Pancreas (tissue), 10 donors: ENCODE measurements at regions not wholly inside any gene's neighbourhood (a gene's known extent, or its start where the extent isn't known, plus 50 kb on each side); places are given as distances from the start of the nearest gene placed in this dataset.
A peak's percentile ranks its signal among the peaks of the same experiment; 100 is the strongest.

ENCODE experiments used
- ATAC-seq, 4 donors: fragments of 200-7000 bp; cut with Tn5 transposase; one replicate each; pipeline versions ENCODE4 v1.8.0 to v1.9.1; 2020; ENCODE audit warnings: mild to moderate bottlenecking in 4 of 4, moderate library complexity in 4 of 4
- DNase-seq, 6 donors: peaks; one replicate each; pipeline ENCODE4 v3.0.0-alpha.2; 2020
- FAIRE-seq: peaks from 2 replicates; lab custom pipeline; 2012; peaks lifted over from hg19 to GRCh38; lab: Jason Lieb, UNC
- H3K27ac ChIP-seq, 4 donors: fragments of 200-600 bp; sonication (generic); 1 replicate in 3 of 4; 2 replicates in 1 of 4; pipeline versions ENCODE4 v1.5.0 to v1.8.0; 2020
- H3K27me3 ChIP-seq, 4 donors: fragments of 200-600 bp; one replicate each; pipeline ENCODE4 v1.8.0; 2021
- H3K36me3 ChIP-seq, 3 donors: fragments of 200-600 bp; sonication (generic) in 1 of 3; one replicate each; pipeline versions ENCODE4 v1.5.0 to v1.8.0; 2020 to 2021
- H3K4me1 ChIP-seq, 3 donors: fragments of 200-600 bp; one replicate each; pipeline ENCODE4 v1.8.0; 2021
- H3K4me3 ChIP-seq, 4 donors: fragments of 200-600 bp; sonication (generic) in 2 of 4; one replicate each; pipeline versions ENCODE4 v1.5.0 to v1.8.0; 2020 to 2021
- H3K9me3 ChIP-seq, 4 donors: fragments of 200-600 bp; one replicate each; pipeline ENCODE4 v1.8.0; 2021
- CTCF ChIP-seq, 4 donors: fragments of 200-600 bp; sonication (generic) in 3 of 4; IDR thresholded peaks; one replicate each; pipeline versions ENCODE4 v1.5.0 to v1.8.0; 2021; ENCODE audit warnings: antibody characterized with exemption in 4 of 4
- WGBS, 2 donors: extraction: QIAGEN DNeasy Blood & Tissue Kit; methylation state at CpG; one replicate each; pipeline ENCODE4 v1.1.7; 2013; 5-methylcytosine and 5-hydroxymethylcytosine counted together
- intact Hi-C, 3 donors: fragments of 100-400 bp; cut with DNase I; formaldehyde crosslinking; loops; one replicate each; pipeline versions ENCODE4 v1.11.1 to v1.14.2; 2022
- donor health status: healthy with polysubstance abuse.
- donor health status: DM: no; HTN: no; CAD: no; lungs with moderate emphysema.
- donor health status: DM: no; HTN: no; CAD: no.
- donor health status: control.
- donor health status: control.
- donor health status: Bipolar disorder and iron deficiency.
- donor health status: DM: yes; HTN: yes; CAD: no.
- donor health status: DM: no; HTN: no; CAD: no.
- donor health status: DM: no; HTN: no; CAD: no.
- donor health status: DM: yes; HTN: yes; CAD: no.

GRCh38 chr3:168342946-168343850, 247.5 kb upstream of the GOLIM4 start:
- peak in 1 of 4 donors; percentile 55 for ATAC-seq
- Histone ChIP-seq H3K36me3 (no peaks in the 10 kb centered on the region), H3K27me3 (no peaks in the 10 kb centered on the region), H3K4me3 (no peak overlapping the region), H3K9me3 (no peaks in the 10 kb centered on the region), H3K4me1 (peaks cover 14 to 22% (median 19%) of the 10 kb centered on the region in 3 donors), H3K27ac (no peak overlapping the region)
- intact Hi-C loops: no loop called here
- FAIRE-seq: no peak
- WGBS, 2 donors: 46 to 47% methylated on average over 9 of the region's 9 CpGs
- TF ChIP-seq CTCF (IDR thresholded peaks at IDR 0.05): no peak
- no peak for DNase-seq

- FAIRE-seq: no peak
- H3K27me3 ChIP-seq: no peaks in the 10 kb centered on the region
- no peaks in the 10 kb centered on the region for H3K36me3 ChIP-seq
- no peak for DNase-seq
- peak in 3 of 4 donors; percentile 69 to 74 (median 69) for ATAC-seq
- peaks cover 14 to 22% (median 19%) of the 10 kb centered on the region in 3 donors for H3K4me1 ChIP-seq
- H3K27ac ChIP-seq: no peak overlapping the region
- no peak overlapping the region for H3K4me3 ChIP-seq
- H3K9me3 ChIP-seq: no peaks in the 10 kb centered on the region
- TF ChIP-seq CTCF (IDR thresholded peaks at IDR 0.05): no peak
- intact Hi-C loops: no loop called here
- 19 to 20% methylated on average over 2 of the region's 2 CpGs for WGBS, 2 donors
Observed at GRCh38 chr3:168341956-168342936, 246.5 kb upstream of the GOLIM4 start.

GRCh38 chr3:168341192-168341815, 245.6 kb upstream of the GOLIM4 start:
- 13 to 21% methylated on average over 3 of the region's 3 CpGs for WGBS, 2 donors
- ATAC-seq: peak in 1 of 4 donors; percentile 24
- no peak for TF ChIP-seq CTCF (IDR thresholded peaks at IDR 0.05)

GRCh38 chr3:168338161-168338560, 242.4 kb upstream of the GOLIM4 start:
- Histone ChIP-seq H3K27ac (no peak overlapping the region), H3K4me3 (no peak overlapping the region), H3K36me3 (no peaks in the 10 kb centered on the region), H3K9me3 (no peaks in the 10 kb centered on the region), H3K4me1 (peaks cover 14 to 22% (median 19%) of the 10 kb centered on the region in 3 donors), H3K27me3 (no peaks in the 10 kb centered on the region)
- FAIRE-seq (no peak), ATAC-seq (no peak), DNase-seq (no peak)
- TF ChIP-seq CTCF (IDR thresholded peaks at IDR 0.05): no peak
- 47 to 67% methylated on average over 1 of the region's 1 CpG for WGBS, 2 donors
- intact Hi-C loops: no loop called here

More at GRCh38 chr3:168341192-168341815, 245.6 kb upstream of the GOLIM4 start:
- intact Hi-C loops: no loop called here
- FAIRE-seq (no peak), DNase-seq (no peak)
- Histone ChIP-seq H3K27me3 (no peaks in the 10 kb centered on the region), H3K4me3 (no peak overlapping the region), H3K9me3 (no peaks in the 10 kb centered on the region), H3K27ac (no peak overlapping the region), H3K36me3 (no peaks in the 10 kb centered on the region), H3K4me1 (peaks cover 14 to 22% (median 19%) of the 10 kb centered on the region in 3 donors)
